WERI-Rb-1 (cell line): ENCODE measurements at regions not wholly inside any gene's neighbourhood (a gene's known extent, or its start where the extent isn't known, plus 50 kb on each side); places are given as distances from the start of the nearest gene placed in this dataset.

Source experiments
- DNase-seq: peaks from one replicate; pipeline ENCODE4 v3.0.0-alpha.2; 2020
- H3K27ac ChIP-seq: fragments of 250-450 bp; sonication (Bioruptor Pico); 2 replicates; pipeline ENCODE4 v1.5.1; 2020; ENCODE audit warnings: mild to moderate bottlenecking, moderate library complexity
- H3K27me3 ChIP-seq: fragments of 250-450 bp; sonication (Bioruptor Pico); 2 replicates; pipeline ENCODE4 v1.5.1; 2021; ENCODE audit warnings: mild to moderate bottlenecking, low read depth, moderate library complexity; ENCODE audit not compliant: insufficient read depth, severe bottlenecking
- H3K36me3 ChIP-seq: fragments of 250-450 bp; sonication (Bioruptor Pico); 2 replicates; pipeline ENCODE4 v1.5.1; 2020; ENCODE audit warnings: mild to moderate bottlenecking, moderate library complexity
- H3K4me3 ChIP-seq: 2 replicates; pipeline ENCODE4 v1.5.1; 2011; ENCODE audit warnings: low read depth, mild to moderate bottlenecking, control low read depth, low read length
- H3K9me3 ChIP-seq: fragments of 250-450 bp; sonication (Bioruptor Pico); 2 replicates; pipeline ENCODE4 v1.5.1; 2021; ENCODE audit warnings: mild to moderate bottlenecking, moderate library complexity; ENCODE audit not compliant: severe bottlenecking
- CTCF ChIP-seq: IDR thresholded peaks from 2 replicates; pipeline ENCODE4 v1.5.1; 2011; ENCODE audit warnings: low read depth, mild to moderate bottlenecking, control low read depth, inconsistent platforms, low read length

- Histone ChIP-seq H3K4me3 (no peak overlapping the region), H3K27me3 (no peaks in the 10 kb centered on the region), H3K36me3 (no peaks in the 10 kb centered on the region), H3K9me3 (no peaks in the 10 kb centered on the region), H3K27ac (no peak overlapping the region)
- no peak for DNase-seq
- no peak for TF ChIP-seq CTCF
Observed at GRCh38 chr9:29958469-29958868, 2385.2 kb upstream of the C9orf72 start.

GRCh38 chr9:29965834-29966233 lies 2392.6 kb upstream of the C9orf72 start:
- DNase-seq: no peak
- TF ChIP-seq CTCF: no peak
- Histone ChIP-seq H3K27me3 (no peaks in the 10 kb centered on the region), H3K27ac (no peak overlapping the region), H3K36me3 (no peaks in the 10 kb centered on the region), H3K9me3 (no peaks in the 10 kb centered on the region), H3K4me3 (no peak overlapping the region)

GRCh38 chr9:29966247-29966646 lies 2393.0 kb upstream of the C9orf72 start:
- H3K27ac ChIP-seq: no peak overlapping the region
- DNase-seq: no peak
- no peak overlapping the region for H3K4me3 ChIP-seq
- H3K9me3 ChIP-seq: no peaks in the 10 kb centered on the region
- no peaks in the 10 kb centered on the region for H3K27me3 ChIP-seq
- H3K36me3 ChIP-seq: no peaks in the 10 kb centered on the region
- TF ChIP-seq CTCF: no peak

- Histone ChIP-seq H3K27me3 (no peaks in the 10 kb centered on the region), H3K9me3 (no peaks in the 10 kb centered on the region), H3K27ac (no peak overlapping the region), H3K36me3 (no peaks in the 10 kb centered on the region), H3K4me3 (no peak overlapping the region)
- TF ChIP-seq CTCF: no peak
- DNase-seq: no peak
Observed at GRCh38 chr9:29968831-29969230, 2395.6 kb upstream of the C9orf72 start.

GRCh38 chr9:29969408-29969807 lies 2396.1 kb upstream of the C9orf72 start:
- H3K27me3 ChIP-seq: no peaks in the 10 kb centered on the region
- no peak for TF ChIP-seq CTCF
- H3K27ac ChIP-seq: no peak overlapping the region
- no peaks in the 10 kb centered on the region for H3K36me3 ChIP-seq
- no peak for DNase-seq
- no peaks in the 10 kb centered on the region for H3K9me3 ChIP-seq
- no peak overlapping the region for H3K4me3 ChIP-seq

- Histone ChIP-seq H3K4me3 (no peak overlapping the region), H3K27ac (no peak overlapping the region), H3K27me3 (no peaks in the 10 kb centered on the region), H3K9me3 (no peaks in the 10 kb centered on the region), H3K36me3 (no peaks in the 10 kb centered on the region)
- DNase-seq: no peak
- TF ChIP-seq CTCF: no peak
Observed at GRCh38 chr9:29969856-29970647, 2396.8 kb upstream of the C9orf72 start.
